GM12878 (cell line): ENCODE measurements at regions not wholly inside any gene's neighbourhood (a gene's known extent, or its start where the extent isn't known, plus 50 kb on each side); places are given as distances from the start of the nearest gene placed in this dataset.

Experiments used
- BHLHE40 ChIP-seq, 2 experiments: fragments of 450-650 bp in 1 of 2; IDR thresholded peaks; 2 replicates each; pipeline ENCODE4 v1.6.1; 2011 to 2017; ENCODE audit warnings: low read depth in 2 of 2, borderline replicate concordance in 1 of 2, improper control_type of control experiment in 1 of 2, low read length in 1 of 2, mild to moderate bottlenecking in 1 of 2
- CEBPB ChIP-seq, 2 experiments: fragments of 150-350 bp in 1 of 2; IDR thresholded peaks; 2 replicates each; pipeline ENCODE4 v1.6.1; 2012 to 2014; ENCODE audit warnings: low read depth in 2 of 2, low read length in 2 of 2, borderline replicate concordance in 1 of 2, inconsistent platforms in 1 of 2
- GABPA ChIP-seq: IDR thresholded peaks from 2 replicates; pipeline ENCODE4 v1.6.1; 2014; ENCODE audit warnings: antibody characterized with exemption, low read depth, mild to moderate bottlenecking, inconsistent platforms
- IRF4 ChIP-seq: IDR thresholded peaks from 2 replicates; pipeline ENCODE4 v1.6.1; 2011; ENCODE audit warnings: low read depth, low read length
- JUNB ChIP-seq: IDR thresholded peaks from 2 replicates; pipeline ENCODE4 v1.6.1; 2016; ENCODE audit warnings: antibody characterized with exemption, mild to moderate bottlenecking
- MTA2 ChIP-seq: fragments of 450-650 bp; IDR thresholded peaks from 2 replicates; pipeline ENCODE4 v1.6.1; 2016; ENCODE audit warnings: low read depth, mild to moderate bottlenecking, moderate library complexity
- NFXL1 ChIP-seq: fragments of 450-650 bp; IDR thresholded peaks from 2 replicates; pipeline ENCODE4 v1.6.1; 2017; ENCODE audit warnings: antibody characterized with exemption, mild to moderate bottlenecking, borderline replicate concordance
- POLR2AphosphoS5 ChIP-seq: IDR thresholded peaks from 2 replicates; pipeline ENCODE4 v1.6.1; 2011; ENCODE audit warnings: mild to moderate bottlenecking, low read length, inconsistent platforms
- RAD21 ChIP-seq: IDR thresholded peaks from 2 replicates; pipeline ENCODE4 v1.6.1; 2011; ENCODE audit warnings: mild to moderate bottlenecking, low read depth, low read length, moderate library complexity; ENCODE audit not compliant: insufficient read depth
- RCOR1 ChIP-seq: conservative IDR thresholded peaks from 2 replicates; pipeline ENCODE4 v1.6.1; 2012; ENCODE audit warnings: low read depth, low read length, improper control_type of control experiment
- RUNX3 ChIP-seq: IDR thresholded peaks from 2 replicates; pipeline ENCODE4 v1.6.1; 2012; ENCODE audit warnings: low read length, inconsistent platforms
- SMARCA5 ChIP-seq: fragments of 450-650 bp; IDR thresholded peaks from 2 replicates; pipeline ENCODE4 v1.6.1; 2017; ENCODE audit warnings: mild to moderate bottlenecking
- SPI1 ChIP-seq: IDR thresholded peaks from 2 replicates; pipeline ENCODE4 v1.6.1; 2011; ENCODE audit warnings: low read depth, mild to moderate bottlenecking, low read length, moderate library complexity, borderline replicate concordance; ENCODE audit not compliant: insufficient read depth
- TF ChIP-seq, protein P1 (sequence below): IDR thresholded peaks from 2 replicates; pipeline ENCODE4 v1.6.1; 2011; ENCODE audit warnings: low read depth, low read length, improper control_type of control experiment, borderline replicate concordance
- TF ChIP-seq, protein P2 (sequence below): fragments of 450-650 bp; conservative IDR thresholded peaks from 2 replicates; pipeline ENCODE4 v1.6.1; 2017; ENCODE audit warnings: mild to moderate bottlenecking, moderate library complexity
- TF ChIP-seq, protein P3 (sequence below): IDR thresholded peaks from 2 replicates; pipeline ENCODE4 v1.6.1; 2011; ENCODE audit warnings: low read depth, mild to moderate bottlenecking, low read length, moderate library complexity, borderline replicate concordance; ENCODE audit errors: extremely low read depth
- TF ChIP-seq, protein P4 (sequence below): IDR thresholded peaks from 2 replicates; pipeline ENCODE4 v1.6.1; 2012; ENCODE audit warnings: improper control_type of control experiment, low read depth, low read length; ENCODE audit not compliant: insufficient replicate concordance
- TF ChIP-seq, protein P5 (sequence below): IDR thresholded peaks from 2 replicates; pipeline ENCODE4 v1.6.1; 2011; ENCODE audit warnings: mild to moderate bottlenecking, low read depth, low read length, moderate library complexity; ENCODE audit not compliant: insufficient replicate concordance
- TF ChIP-seq, protein P6 (sequence below): IDR thresholded peaks from 2 replicates; pipeline ENCODE4 v1.6.1; 2012; ENCODE audit warnings: low read length, inconsistent platforms

DNA sequence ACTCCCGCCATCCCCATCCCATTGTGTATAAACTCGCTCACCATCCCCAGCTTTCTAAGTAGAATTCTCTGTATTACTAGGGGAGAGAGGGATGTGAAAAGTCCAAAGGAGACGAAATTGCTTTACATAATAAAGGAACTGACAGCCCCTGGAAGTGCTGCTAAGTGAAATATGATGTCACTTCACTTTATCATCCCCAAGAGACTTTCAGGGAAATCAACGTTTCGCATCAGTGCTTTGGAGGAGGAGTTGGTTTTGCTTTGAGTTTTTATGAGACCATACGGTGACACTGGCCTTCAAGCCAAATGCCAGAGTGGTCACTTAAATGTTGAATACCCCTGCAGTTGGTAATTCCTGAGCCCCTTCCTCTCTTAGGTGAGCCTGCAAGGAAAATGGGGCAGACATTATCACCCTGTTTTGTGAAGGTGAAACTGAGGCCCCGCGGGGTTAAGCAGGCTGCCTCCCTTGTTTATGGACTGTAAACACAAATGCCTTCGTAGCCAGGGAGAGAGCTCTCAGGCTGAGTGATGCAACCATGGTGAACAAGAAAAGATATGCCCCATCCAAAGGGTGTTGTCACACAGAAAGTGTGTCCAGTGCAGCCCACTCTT, 58.4 kb upstream of the KAZN start (continued):
- TF ChIP-seq, protein P1, sequence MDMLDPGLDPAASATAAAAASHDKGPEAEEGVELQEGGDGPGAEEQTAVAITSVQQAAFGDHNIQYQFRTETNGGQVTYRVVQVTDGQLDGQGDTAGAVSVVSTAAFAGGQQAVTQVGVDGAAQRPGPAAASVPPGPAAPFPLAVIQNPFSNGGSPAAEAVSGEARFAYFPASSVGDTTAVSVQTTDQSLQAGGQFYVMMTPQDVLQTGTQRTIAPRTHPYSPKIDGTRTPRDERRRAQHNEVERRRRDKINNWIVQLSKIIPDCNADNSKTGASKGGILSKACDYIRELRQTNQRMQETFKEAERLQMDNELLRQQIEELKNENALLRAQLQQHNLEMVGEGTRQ, result no peak
- TF ChIP-seq SMARCA5 (no peak), NFXL1 (no peak), POLR2AphosphoS5 (no peak), IRF4 (no peak), BHLHE40 (IDR thresholded peaks at IDR 0.05; ENCODE audit: borderline replicate concordance in 1 of 2, low read depth in 2 of 2, low read length in 1 of 2) (no peak), GABPA (no peak), SPI1 (peak; percentile 11; the same call in 1 of the 2 replicates), CEBPB (IDR thresholded peaks at IDR 0.05; ENCODE audit: borderline replicate concordance in 1 of 2, low read depth in 2 of 2, low read length in 2 of 2) (no peak), JUNB (peak; percentile 69), RCOR1 (no peak), RAD21 (no peak), MTA2 (no peak), RUNX3 (peak; percentile 41; the same call in 1 of the 2 replicates)
- TF ChIP-seq, protein P2, sequence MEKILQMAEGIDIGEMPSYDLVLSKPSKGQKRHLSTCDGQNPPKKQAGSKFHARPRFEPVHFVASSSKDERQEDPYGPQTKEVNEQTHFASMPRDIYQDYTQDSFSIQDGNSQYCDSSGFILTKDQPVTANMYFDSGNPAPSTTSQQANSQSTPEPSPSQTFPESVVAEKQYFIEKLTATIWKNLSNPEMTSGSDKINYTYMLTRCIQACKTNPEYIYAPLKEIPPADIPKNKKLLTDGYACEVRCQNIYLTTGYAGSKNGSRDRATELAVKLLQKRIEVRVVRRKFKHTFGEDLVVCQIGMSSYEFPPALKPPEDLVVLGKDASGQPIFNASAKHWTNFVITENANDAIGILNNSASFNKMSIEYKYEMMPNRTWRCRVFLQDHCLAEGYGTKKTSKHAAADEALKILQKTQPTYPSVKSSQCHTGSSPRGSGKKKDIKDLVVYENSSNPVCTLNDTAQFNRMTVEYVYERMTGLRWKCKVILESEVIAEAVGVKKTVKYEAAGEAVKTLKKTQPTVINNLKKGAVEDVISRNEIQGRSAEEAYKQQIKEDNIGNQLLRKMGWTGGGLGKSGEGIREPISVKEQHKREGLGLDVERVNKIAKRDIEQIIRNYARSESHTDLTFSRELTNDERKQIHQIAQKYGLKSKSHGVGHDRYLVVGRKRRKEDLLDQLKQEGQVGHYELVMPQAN, result no peak
- TF ChIP-seq, protein P3, sequence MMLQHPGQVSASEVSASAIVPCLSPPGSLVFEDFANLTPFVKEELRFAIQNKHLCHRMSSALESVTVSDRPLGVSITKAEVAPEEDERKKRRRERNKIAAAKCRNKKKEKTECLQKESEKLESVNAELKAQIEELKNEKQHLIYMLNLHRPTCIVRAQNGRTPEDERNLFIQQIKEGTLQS, result no peak
- TF ChIP-seq, protein P4, sequence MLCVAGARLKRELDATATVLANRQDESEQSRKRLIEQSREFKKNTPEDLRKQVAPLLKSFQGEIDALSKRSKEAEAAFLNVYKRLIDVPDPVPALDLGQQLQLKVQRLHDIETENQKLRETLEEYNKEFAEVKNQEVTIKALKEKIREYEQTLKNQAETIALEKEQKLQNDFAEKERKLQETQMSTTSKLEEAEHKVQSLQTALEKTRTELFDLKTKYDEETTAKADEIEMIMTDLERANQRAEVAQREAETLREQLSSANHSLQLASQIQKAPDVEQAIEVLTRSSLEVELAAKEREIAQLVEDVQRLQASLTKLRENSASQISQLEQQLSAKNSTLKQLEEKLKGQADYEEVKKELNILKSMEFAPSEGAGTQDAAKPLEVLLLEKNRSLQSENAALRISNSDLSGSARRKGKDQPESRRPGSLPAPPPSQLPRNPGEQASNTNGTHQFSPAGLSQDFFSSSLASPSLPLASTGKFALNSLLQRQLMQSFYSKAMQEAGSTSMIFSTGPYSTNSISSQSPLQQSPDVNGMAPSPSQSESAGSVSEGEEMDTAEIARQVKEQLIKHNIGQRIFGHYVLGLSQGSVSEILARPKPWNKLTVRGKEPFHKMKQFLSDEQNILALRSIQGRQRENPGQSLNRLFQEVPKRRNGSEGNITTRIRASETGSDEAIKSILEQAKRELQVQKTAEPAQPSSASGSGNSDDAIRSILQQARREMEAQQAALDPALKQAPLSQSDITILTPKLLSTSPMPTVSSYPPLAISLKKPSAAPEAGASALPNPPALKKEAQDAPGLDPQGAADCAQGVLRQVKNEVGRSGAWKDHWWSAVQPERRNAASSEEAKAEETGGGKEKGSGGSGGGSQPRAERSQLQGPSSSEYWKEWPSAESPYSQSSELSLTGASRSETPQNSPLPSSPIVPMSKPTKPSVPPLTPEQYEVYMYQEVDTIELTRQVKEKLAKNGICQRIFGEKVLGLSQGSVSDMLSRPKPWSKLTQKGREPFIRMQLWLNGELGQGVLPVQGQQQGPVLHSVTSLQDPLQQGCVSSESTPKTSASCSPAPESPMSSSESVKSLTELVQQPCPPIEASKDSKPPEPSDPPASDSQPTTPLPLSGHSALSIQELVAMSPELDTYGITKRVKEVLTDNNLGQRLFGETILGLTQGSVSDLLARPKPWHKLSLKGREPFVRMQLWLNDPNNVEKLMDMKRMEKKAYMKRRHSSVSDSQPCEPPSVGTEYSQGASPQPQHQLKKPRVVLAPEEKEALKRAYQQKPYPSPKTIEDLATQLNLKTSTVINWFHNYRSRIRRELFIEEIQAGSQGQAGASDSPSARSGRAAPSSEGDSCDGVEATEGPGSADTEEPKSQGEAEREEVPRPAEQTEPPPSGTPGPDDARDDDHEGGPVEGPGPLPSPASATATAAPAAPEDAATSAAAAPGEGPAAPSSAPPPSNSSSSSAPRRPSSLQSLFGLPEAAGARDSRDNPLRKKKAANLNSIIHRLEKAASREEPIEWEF, result no peak
- TF ChIP-seq, protein P5, sequence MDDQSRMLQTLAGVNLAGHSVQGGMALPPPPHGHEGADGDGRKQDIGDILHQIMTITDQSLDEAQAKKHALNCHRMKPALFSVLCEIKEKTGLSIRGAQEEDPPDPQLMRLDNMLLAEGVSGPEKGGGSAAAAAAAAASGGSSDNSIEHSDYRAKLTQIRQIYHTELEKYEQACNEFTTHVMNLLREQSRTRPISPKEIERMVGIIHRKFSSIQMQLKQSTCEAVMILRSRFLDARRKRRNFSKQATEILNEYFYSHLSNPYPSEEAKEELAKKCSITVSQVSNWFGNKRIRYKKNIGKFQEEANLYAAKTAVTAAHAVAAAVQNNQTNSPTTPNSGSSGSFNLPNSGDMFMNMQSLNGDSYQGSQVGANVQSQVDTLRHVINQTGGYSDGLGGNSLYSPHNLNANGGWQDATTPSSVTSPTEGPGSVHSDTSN, result no peak
- TF ChIP-seq, protein P6, sequence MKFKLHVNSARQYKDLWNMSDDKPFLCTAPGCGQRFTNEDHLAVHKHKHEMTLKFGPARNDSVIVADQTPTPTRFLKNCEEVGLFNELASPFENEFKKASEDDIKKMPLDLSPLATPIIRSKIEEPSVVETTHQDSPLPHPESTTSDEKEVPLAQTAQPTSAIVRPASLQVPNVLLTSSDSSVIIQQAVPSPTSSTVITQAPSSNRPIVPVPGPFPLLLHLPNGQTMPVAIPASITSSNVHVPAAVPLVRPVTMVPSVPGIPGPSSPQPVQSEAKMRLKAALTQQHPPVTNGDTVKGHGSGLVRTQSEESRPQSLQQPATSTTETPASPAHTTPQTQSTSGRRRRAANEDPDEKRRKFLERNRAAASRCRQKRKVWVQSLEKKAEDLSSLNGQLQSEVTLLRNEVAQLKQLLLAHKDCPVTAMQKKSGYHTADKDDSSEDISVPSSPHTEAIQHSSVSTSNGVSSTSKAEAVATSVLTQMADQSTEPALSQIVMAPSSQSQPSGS, result peak; percentile 43; the same call in 1 of the 2 replicates
